K562 (cell line): ENCODE measurements at regions not wholly inside any gene's neighbourhood (a gene's known extent, or its start where the extent isn't known, plus 50 kb on each side); places are given as distances from the start of the nearest gene placed in this dataset.

Experiments used
- ATAC-seq: fragments of 200-7000 bp; cut with Tn5 transposase; 3 replicates; pipeline ENCODE4 v1.9.1; 2020; ENCODE audit warnings: moderate library complexity
- BruUV-seq: library from RNA; stranded (reverse); fragments of 400-500 nt; replicated peaks from 2 replicates; lab custom pipeline; 2021; lab: Mats Ljungman, UMichigan
- CTCF ChIA-PET: fragments of 300-600 bp; formaldehyde crosslinking; extraction: SDS; loops from one replicate; lab custom pipeline; 2021; ENCODE audit warnings: low intra/inter-chr PET ratio; lab: Yijun Ruan, JAX
- POLR2A ChIA-PET: fragments of 300-600, 350-650 bp; sonication (Branson Sonifier 250); formaldehyde crosslinking; extraction: SDS; loops from one replicate; lab custom pipeline; 2021; ENCODE audit warnings: antibody characterized with exemption, inconsistent platforms; lab: Yijun Ruan, JAX
- DNase-seq, 4 experiments: peaks; one replicate each; pipeline versions ENCODE4 v3.0.0 to v3.0.0-alpha.2; 2011 to 2018; ENCODE audit warnings: low spot score in 3 of 4, mixed read lengths in 3 of 4; ENCODE audit errors: extremely low read depth in 1 of 4
- FAIRE-seq: peaks from 2 replicates; lab custom pipeline; 2011; peaks lifted over from hg19 to GRCh38; lab: Jason Lieb, UNC
- H2AFZ ChIP-seq: 2 replicates; pipeline ENCODE4 v1.6.0; 2011; ENCODE audit warnings: low read depth, low read length, control low read depth, inconsistent platforms
- H3K27ac ChIP-seq: fragments of 200-600 bp; 3 replicates; pipeline ENCODE4 v1.8.0; 2011; ENCODE audit warnings: low read depth, mild to moderate bottlenecking, control low read depth, inconsistent platforms, low read length, moderate library complexity, mixed read lengths; ENCODE audit errors: extremely low read depth
- H3K27me3 ChIP-seq, 2 experiments: fragments of 300-600 bp in 1 of 2; 2 replicates in 1 of 2; 3 replicates in 1 of 2; pipeline versions ENCODE4 v1.6.0 to v1.8.0; 2011; ENCODE audit warnings: inconsistent platforms in 2 of 2, low read length in 2 of 2, mild to moderate bottlenecking in 1 of 2, mixed read lengths in 1 of 2, moderate library complexity in 1 of 2; ENCODE audit not compliant: control insufficient read depth in 2 of 2, insufficient read depth in 2 of 2
- H3K36me3 ChIP-seq: fragments of 300-600 bp; 3 replicates; pipeline ENCODE4 v1.8.0; 2011; ENCODE audit warnings: mild to moderate bottlenecking, low read length, inconsistent platforms; ENCODE audit not compliant: control insufficient read depth, insufficient read depth
- H3K4me1 ChIP-seq, 2 experiments: fragments of 200-600 bp in 1 of 2; replicated peaks in 1 of 2; 2 replicates in 1 of 2; 3 replicates in 1 of 2; pipeline versions ENCODE4 v1.5.1 to v1.8.0; 2011; ENCODE audit warnings: inconsistent platforms in 2 of 2, low read length in 2 of 2, mild to moderate bottlenecking in 1 of 2, mixed read lengths in 1 of 2, moderate library complexity in 1 of 2; ENCODE audit not compliant: control insufficient read depth in 2 of 2, insufficient read depth in 2 of 2
- H3K4me2 ChIP-seq: 2 replicates; pipeline ENCODE4 v1.6.1; 2011; ENCODE audit warnings: low read length, control low read depth, inconsistent platforms, mixed read lengths; ENCODE audit not compliant: insufficient read depth
- H3K4me3 ChIP-seq: fragments of 200-600 bp; sonication (generic), shearing (Covaris generic); 2 replicates; pipeline ENCODE4 v1.5.1; 2016; ENCODE audit warnings: control low read depth, inconsistent platforms
- H3K79me2 ChIP-seq: fragments of 200-600 bp; 3 replicates; pipeline ENCODE4 v1.8.0; 2011; ENCODE audit warnings: low read length, inconsistent platforms; ENCODE audit not compliant: control insufficient read depth, insufficient read depth
- H3K9ac ChIP-seq, 2 experiments: 2 replicates each; pipeline versions ENCODE4 v1.6.0 to v1.6.1; 2011; ENCODE audit warnings: low read depth in 2 of 2, low read length in 2 of 2, control low read depth in 1 of 2, inconsistent platforms in 1 of 2, mild to moderate bottlenecking in 1 of 2, mixed read lengths in 1 of 2; ENCODE audit not compliant: insufficient read depth in 1 of 2
- H3K9me1 ChIP-seq: one replicate; pipeline ENCODE4 v1.6.0; 2011; ENCODE audit warnings: inconsistent platforms, mild to moderate bottlenecking, low read length, moderate library complexity; ENCODE audit not compliant: control insufficient read depth, insufficient read depth
- H3K9me3 ChIP-seq: replicated peaks from 2 replicates; pipeline ENCODE4 v1.5.1; 2011; ENCODE audit warnings: low read depth, low read length, inconsistent platforms; ENCODE audit not compliant: control insufficient read depth, insufficient read depth
- H4K20me1 ChIP-seq: replicated peaks from 2 replicates; pipeline ENCODE4 v1.6.1; 2011; ENCODE audit warnings: low read length, inconsistent platforms, mixed read lengths; ENCODE audit not compliant: control insufficient read depth, insufficient read depth
- ATF2 ChIP-seq: sonication (generic); formaldehyde crosslinking; IDR thresholded peaks from 2 replicates; pipeline ENCODE4 v1.8.1; 2022; ENCODE audit warnings: missing genetic modification reagents
- BRD9 ChIP-seq: fragments of 450-650 bp; IDR thresholded peaks from 2 replicates; pipeline ENCODE4 v1.6.1; 2018; ENCODE audit warnings: low read depth; ENCODE audit not compliant: partially characterized antibody
- CHD1 ChIP-seq: fragments of 200-600 bp; sonication (generic); IDR thresholded peaks from one replicate; pipeline ENCODE4 v1.6.1; 2012; ENCODE audit warnings: mild to moderate bottlenecking, moderate library complexity, low read length, inconsistent platforms
- CSDE1 ChIP-seq, 2 experiments: fragments of 450-650 bp; IDR thresholded peaks; 2 replicates each; pipeline ENCODE4 v1.6.1; 2016; ENCODE audit warnings: mild to moderate bottlenecking in 1 of 2
- ELF1 ChIP-seq: fragments of 200-800 bp; sonication (Bioruptor generic); IDR thresholded peaks from 2 replicates; pipeline ENCODE4 v1.6.1; 2016; ENCODE audit warnings: missing genetic modification characterization, missing compliant biosample characterization
- HLTF ChIP-seq: fragments of 450-650 bp; IDR thresholded peaks from 2 replicates; pipeline ENCODE4 v1.6.1; 2016
- KAT7 ChIP-seq: sonication (generic); formaldehyde crosslinking; IDR thresholded peaks from 2 replicates; pipeline ENCODE4 v1.8.0; 2022; ENCODE audit warnings: missing genetic modification reagents, mild to moderate bottlenecking, borderline replicate concordance
- MECOM ChIP-seq: fragments of 250-450 bp; sonication (Bioruptor Pico); IDR thresholded peaks from 2 replicates; pipeline ENCODE4 v1.8.0; 2022; ENCODE audit warnings: inconsistent platforms
- MEF2D ChIP-seq: conservative IDR thresholded peaks from 2 replicates; pipeline ENCODE4 v1.6.1; 2016; ENCODE audit warnings: low read depth, missing genetic modification characterization, missing compliant biosample characterization
- MIER1 ChIP-seq: fragments of 450-650 bp; IDR thresholded peaks from 2 replicates; pipeline ENCODE4 v1.6.1; 2016; ENCODE audit warnings: antibody characterized with exemption, mild to moderate bottlenecking, low read depth
- RBM22 ChIP-seq: fragments of 200-400 bp; formaldehyde crosslinking; IDR thresholded peaks from 2 replicates; pipeline ENCODE4 v1.6.1; 2018; ENCODE audit warnings: low read length, low read depth; ENCODE audit not compliant: poor library complexity, severe bottlenecking
- XRCC3 ChIP-seq: fragments of 450-650 bp; IDR thresholded peaks from 2 replicates; pipeline ENCODE4 v1.6.1; 2017; ENCODE audit warnings: mild to moderate bottlenecking, moderate library complexity
- ZBTB5 ChIP-seq: fragments of 450-650 bp; IDR thresholded peaks from 2 replicates; pipeline ENCODE4 v1.6.1; 2017; ENCODE audit warnings: antibody characterized with exemption
- ZFP30 ChIP-seq: fragments of 250-450 bp; sonication (Bioruptor Pico); IDR thresholded peaks from 2 replicates; pipeline ENCODE4 v1.8.0; 2022; ENCODE audit warnings: moderate library complexity, mild to moderate bottlenecking, inconsistent platforms, borderline replicate concordance
- ZNF12 ChIP-seq: sonication (generic); formaldehyde crosslinking; IDR thresholded peaks from 2 replicates; pipeline ENCODE4 v1.4.0; 2020; ENCODE audit warnings: mild to moderate bottlenecking, missing genetic modification reagents
- ZNF212 ChIP-seq: fragments of 450-650 bp; formaldehyde crosslinking; IDR thresholded peaks from 2 replicates; pipeline ENCODE4 v1.4.0; 2020; ENCODE audit warnings: mild to moderate bottlenecking
- ZNF644 ChIP-seq: fragments of 200-800 bp; sonication (Bioruptor generic); IDR thresholded peaks from 2 replicates; pipeline ENCODE4 v1.6.1; 2016; ENCODE audit warnings: low read depth, missing genetic modification characterization, missing compliant biosample characterization
- WGBS: fragments of 100-300 bp; shearing (Covaris generic); methylation state at CpG from one replicate; pipeline ENCODE4 v1.1.6; 2016; ENCODE audit warnings: low coverage, mixed read lengths; ENCODE audit not compliant: insufficient coverage; ENCODE audit errors: missing lambda C conversion rate; 5-methylcytosine and 5-hydroxymethylcytosine counted together
- in situ Hi-C: fragments of 300-500 bp; cut with MboI; formaldehyde crosslinking; loops from 4 replicates; pipeline ENCODE4 v1.15.0; 2018; ENCODE audit warnings: inconsistent platforms, mixed read lengths
- intact Hi-C: fragments of 100-400 bp; cut with micrococcal nuclease; formaldehyde crosslinking; loops from 2 replicates; pipeline ENCODE4 v1.14.2; 2022

DNA sequence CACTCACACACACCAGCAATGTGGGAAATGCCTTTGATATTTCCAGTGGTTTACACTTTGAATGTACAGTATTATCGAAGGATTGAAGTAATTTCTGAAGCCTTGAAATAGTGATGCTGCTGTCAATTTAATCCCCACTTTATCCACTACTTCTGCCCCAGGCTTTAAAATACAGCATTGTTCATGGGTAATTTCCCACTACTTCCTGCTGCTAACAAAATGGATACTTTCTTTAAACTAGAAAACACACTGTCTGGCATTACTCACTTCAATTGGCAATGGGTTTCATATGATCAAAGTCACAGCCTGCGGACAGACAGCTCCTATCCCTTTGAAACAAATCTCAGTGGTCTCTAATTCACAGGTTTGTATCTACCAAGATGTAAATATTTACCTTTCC lies 292.2 kb downstream of the CDH11 start:
- no peak for TF ChIP-seq CSDE1 (IDR thresholded peaks at IDR 0.05)
- TF ChIP-seq MECOM (CRISPR knock-in tag): no peak
- TF ChIP-seq MIER1: no peak
- no peak for TF ChIP-seq HLTF
- no peak for TF ChIP-seq XRCC3
- TF ChIP-seq ZNF212 (CRISPR knock-in tag): no peak
- TF ChIP-seq ELF1 (tag): no peak
- TF ChIP-seq ZNF644 (tag): no peak
- TF ChIP-seq KAT7 (CRISPR knock-in tag): no peak
- TF ChIP-seq ATF2 (CRISPR knock-in tag): no peak
- TF ChIP-seq BRD9: no peak
- no peak for TF ChIP-seq CHD1
- no peak for TF ChIP-seq RBM22
- TF ChIP-seq ZNF12 (CRISPR knock-in tag): no peak
- no peak for TF ChIP-seq MEF2D (tag)
- no peak for TF ChIP-seq ZFP30 (CRISPR knock-in tag)
- no peak for TF ChIP-seq ZBTB5
- no TSS peak for BruUV-seq
- H3K79me2 ChIP-seq: no peaks in the 10 kb centered on the region
- no peak overlapping the region for H2AFZ ChIP-seq
- 0% methylated on average over 2 of the region's 2 CpGs for WGBS
- no peaks in the 10 kb centered on the region; the same call in 1 of the 2 replicates for H3K9me3 ChIP-seq
- in situ Hi-C loops: no loop called here
- intact Hi-C loops: no loop called here
- no peak for ATAC-seq
- POLR2A ChIA-PET: no interaction called here
- H3K4me2 ChIP-seq: no peak overlapping the region
- CTCF ChIA-PET: no interaction called here
- no peaks in the 10 kb centered on the region for H3K9me1 ChIP-seq
- FAIRE-seq: no peak
- no peaks in the 10 kb centered on the region for H3K36me3 ChIP-seq
- no peak overlapping the region for H3K4me3 ChIP-seq
- H3K27ac ChIP-seq: no peak overlapping the region
- no peaks in the 10 kb centered on the region for H3K4me1 ChIP-seq
- no peaks in the 10 kb centered on the region for H4K20me1 ChIP-seq
- H3K27me3 ChIP-seq: no peaks in the 10 kb centered on the region
- no peak overlapping the region for H3K9ac ChIP-seq
- DNase-seq: no peak
